GM12878 (cell line): ENCODE measurements at regions not wholly inside any gene's neighbourhood (a gene's known extent, or its start where the extent isn't known, plus 50 kb on each side); places are given as distances from the start of the nearest gene placed in this dataset.

Experiments used
- BHLHE40 ChIP-seq, 2 experiments: fragments of 450-650 bp in 1 of 2; IDR thresholded peaks; 2 replicates each; pipeline ENCODE4 v1.6.1; 2011 to 2017; ENCODE audit warnings: low read depth in 2 of 2, borderline replicate concordance in 1 of 2, improper control_type of control experiment in 1 of 2, low read length in 1 of 2, mild to moderate bottlenecking in 1 of 2
- BMI1 ChIP-seq: fragments of 450-650 bp; IDR thresholded peaks from 2 replicates; pipeline ENCODE4 v1.6.1; 2016; ENCODE audit warnings: mild to moderate bottlenecking, moderate library complexity, borderline replicate concordance
- CEBPB ChIP-seq, 2 experiments: fragments of 150-350 bp in 1 of 2; IDR thresholded peaks; 2 replicates each; pipeline ENCODE4 v1.6.1; 2012 to 2014; ENCODE audit warnings: low read depth in 2 of 2, low read length in 2 of 2, borderline replicate concordance in 1 of 2, inconsistent platforms in 1 of 2
- CHD1 ChIP-seq: IDR thresholded peaks from 2 replicates; pipeline ENCODE4 v1.6.1; 2012; ENCODE audit warnings: low read depth, low read length, improper control_type of control experiment
- CHD2 ChIP-seq: IDR thresholded peaks from 2 replicates; pipeline ENCODE4 v1.6.1; 2011; ENCODE audit warnings: low read depth, low read length, improper control_type of control experiment, borderline replicate concordance
- CREM ChIP-seq: IDR thresholded peaks from 2 replicates; pipeline ENCODE4 v1.6.1; 2014; ENCODE audit warnings: antibody characterized with exemption, low read depth
- EED ChIP-seq: sonication (generic); IDR thresholded peaks from 2 replicates; pipeline ENCODE4 v1.6.1; 2016; ENCODE audit warnings: antibody characterized with exemption, low read depth
- FOS ChIP-seq: IDR thresholded peaks from 3 replicates; pipeline ENCODE4 v1.6.1; 2011; ENCODE audit warnings: borderline replicate concordance; ENCODE audit not compliant: insufficient read length; ENCODE audit errors: extremely low read depth
- HDGF ChIP-seq: fragments of 450-650 bp; IDR thresholded peaks from 2 replicates; pipeline ENCODE4 v1.6.1; 2016; ENCODE audit warnings: antibody characterized with exemption
- IRF4 ChIP-seq: IDR thresholded peaks from 2 replicates; pipeline ENCODE4 v1.6.1; 2011; ENCODE audit warnings: low read depth, low read length
- JUND ChIP-seq: IDR thresholded peaks from 2 replicates; pipeline ENCODE4 v1.6.1; 2012; ENCODE audit warnings: low read depth, mild to moderate bottlenecking, low read length, improper control_type of control experiment, moderate library complexity
- KDM1A ChIP-seq: fragments of 200-600 bp; sonication (generic); IDR thresholded peaks from 2 replicates; pipeline ENCODE4 v1.6.1; 2016; ENCODE audit warnings: borderline replicate concordance
- MXI1 ChIP-seq: fragments of 150-350 bp; IDR thresholded peaks from 2 replicates; pipeline ENCODE4 v1.6.1; 2011; ENCODE audit warnings: low read depth, mild to moderate bottlenecking, inconsistent platforms, low read length, improper control_type of control experiment
- NFXL1 ChIP-seq: fragments of 450-650 bp; IDR thresholded peaks from 2 replicates; pipeline ENCODE4 v1.6.1; 2017; ENCODE audit warnings: antibody characterized with exemption, mild to moderate bottlenecking, borderline replicate concordance
- NR2C1 ChIP-seq: fragments of 450-650 bp; IDR thresholded peaks from 2 replicates; pipeline ENCODE4 v1.6.1; 2017; ENCODE audit warnings: antibody characterized with exemption, mild to moderate bottlenecking, moderate library complexity
- POLR2AphosphoS5 ChIP-seq: IDR thresholded peaks from 2 replicates; pipeline ENCODE4 v1.6.1; 2011; ENCODE audit warnings: mild to moderate bottlenecking, low read length, inconsistent platforms
- RAD51 ChIP-seq: fragments of 450-650 bp; IDR thresholded peaks from 2 replicates; pipeline ENCODE4 v1.6.1; 2016; ENCODE audit warnings: moderate library complexity, mild to moderate bottlenecking, inconsistent platforms
- RBBP5 ChIP-seq: fragments of 200-600 bp; sonication (generic); conservative IDR thresholded peaks from 2 replicates; pipeline ENCODE4 v1.6.1; 2016
- RFX5 ChIP-seq: IDR thresholded peaks from 2 replicates; pipeline ENCODE4 v1.6.1; 2011; ENCODE audit warnings: low read depth, low read length, improper control_type of control experiment
- SKIL ChIP-seq: fragments of 450-650 bp; IDR thresholded peaks from 2 replicates; pipeline ENCODE4 v1.6.1; 2017; ENCODE audit warnings: mild to moderate bottlenecking, low read depth, inconsistent platforms; ENCODE audit not compliant: poor library complexity, severe bottlenecking
- SREBF2 ChIP-seq: IDR thresholded peaks from 2 replicates; pipeline ENCODE4 v1.6.1; 2012; ENCODE audit warnings: mild to moderate bottlenecking, low read length
- TBL1XR1 ChIP-seq: IDR thresholded peaks from 2 replicates; pipeline ENCODE4 v1.6.1; 2012; ENCODE audit warnings: low read depth, low read length, improper control_type of control experiment
- USF1 ChIP-seq: IDR thresholded peaks from 2 replicates; pipeline ENCODE4 v1.6.1; 2011; ENCODE audit warnings: borderline replicate concordance, low read depth, mild to moderate bottlenecking, moderate library complexity, mixed read lengths, low read length; ENCODE audit not compliant: insufficient read depth; ENCODE audit errors: extremely low read length
- YBX1 ChIP-seq: fragments of 450-650 bp; IDR thresholded peaks from 2 replicates; pipeline ENCODE4 v1.6.1; 2016; ENCODE audit warnings: antibody characterized with exemption
- ZNF24 ChIP-seq: fragments of 450-650 bp; IDR thresholded peaks from 2 replicates; pipeline ENCODE4 v1.6.1; 2017; ENCODE audit warnings: antibody characterized with exemption, mild to moderate bottlenecking
- ZNF274 ChIP-seq: IDR thresholded peaks from one replicate; pipeline ENCODE4 v1.8.0; 2011; ENCODE audit not compliant: insufficient read length, insufficient read depth
- ZNF622 ChIP-seq: fragments of 450-650 bp; IDR thresholded peaks from 2 replicates; pipeline ENCODE4 v1.6.1; 2017; ENCODE audit warnings: mild to moderate bottlenecking, inconsistent platforms
- TF ChIP-seq, protein P1 (sequence below): fragments of 450-650 bp; IDR thresholded peaks from 2 replicates; pipeline ENCODE4 v1.6.1; 2016; ENCODE audit warnings: mild to moderate bottlenecking
- TF ChIP-seq, protein P2 (sequence below): fragments of 450-650 bp; IDR thresholded peaks from 2 replicates; pipeline ENCODE4 v1.6.1; 2014; ENCODE audit warnings: mild to moderate bottlenecking

GRCh38 chr16:85306071-85306792, 194.0 kb upstream of the CIBAR2 start (continued):
- TF ChIP-seq USF1: peak; percentile 60
- TF ChIP-seq ZNF622: no peak
- TF ChIP-seq CREM: peak; percentile 49; the same call in 1 of the 2 replicates
- no peak for TF ChIP-seq IRF4
- TF ChIP-seq ZNF24: no peak
- TF ChIP-seq BMI1: no peak
- no peak for TF ChIP-seq CHD2
- TF ChIP-seq RAD51: peak; percentile 65
- TF ChIP-seq, protein P1, sequence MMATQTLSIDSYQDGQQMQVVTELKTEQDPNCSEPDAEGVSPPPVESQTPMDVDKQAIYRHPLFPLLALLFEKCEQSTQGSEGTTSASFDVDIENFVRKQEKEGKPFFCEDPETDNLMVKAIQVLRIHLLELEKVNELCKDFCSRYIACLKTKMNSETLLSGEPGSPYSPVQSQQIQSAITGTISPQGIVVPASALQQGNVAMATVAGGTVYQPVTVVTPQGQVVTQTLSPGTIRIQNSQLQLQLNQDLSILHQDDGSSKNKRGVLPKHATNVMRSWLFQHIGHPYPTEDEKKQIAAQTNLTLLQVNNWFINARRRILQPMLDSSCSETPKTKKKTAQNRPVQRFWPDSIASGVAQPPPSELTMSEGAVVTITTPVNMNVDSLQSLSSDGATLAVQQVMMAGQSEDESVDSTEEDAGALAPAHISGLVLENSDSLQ: peak; percentile 45; the same call in 1 of the 2 replicates
- no peak for TF ChIP-seq RBBP5
- no peak for TF ChIP-seq CEBPB (IDR thresholded peaks at IDR 0.05; ENCODE audit: borderline replicate concordance in 1 of 2, low read depth in 2 of 2, low read length in 2 of 2)
- TF ChIP-seq MXI1: 0 out of 2 replicates have a peak, but pooled peaks have one; percentile 34
- no peak for TF ChIP-seq POLR2AphosphoS5
- TF ChIP-seq KDM1A: no peak
- TF ChIP-seq HDGF: no peak
- TF ChIP-seq, protein P2, sequence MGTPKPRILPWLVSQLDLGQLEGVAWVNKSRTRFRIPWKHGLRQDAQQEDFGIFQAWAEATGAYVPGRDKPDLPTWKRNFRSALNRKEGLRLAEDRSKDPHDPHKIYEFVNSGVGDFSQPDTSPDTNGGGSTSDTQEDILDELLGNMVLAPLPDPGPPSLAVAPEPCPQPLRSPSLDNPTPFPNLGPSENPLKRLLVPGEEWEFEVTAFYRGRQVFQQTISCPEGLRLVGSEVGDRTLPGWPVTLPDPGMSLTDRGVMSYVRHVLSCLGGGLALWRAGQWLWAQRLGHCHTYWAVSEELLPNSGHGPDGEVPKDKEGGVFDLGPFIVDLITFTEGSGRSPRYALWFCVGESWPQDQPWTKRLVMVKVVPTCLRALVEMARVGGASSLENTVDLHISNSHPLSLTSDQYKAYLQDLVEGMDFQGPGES: no peak
- no peak for TF ChIP-seq RFX5
- TF ChIP-seq TBL1XR1: no peak
- no peak for TF ChIP-seq FOS
- TF ChIP-seq SKIL: no peak
- 0 out of 4 replicates have a peak, but pooled peaks of 1 of the 2 experiments have one; percentile 9 for TF ChIP-seq BHLHE40 (IDR thresholded peaks at IDR 0.05; ENCODE audit: borderline replicate concordance in 1 of 2, low read depth in 2 of 2, low read length in 1 of 2)
- TF ChIP-seq NR2C1: no peak
- no peak for TF ChIP-seq CHD1
- TF ChIP-seq EED: no peak
- TF ChIP-seq JUND: no peak
- TF ChIP-seq ZNF274: no peak
- TF ChIP-seq NFXL1: no peak
- TF ChIP-seq YBX1: no peak
- TF ChIP-seq SREBF2: no peak
